NB4 (cell line): ENCODE measurements at regions not wholly inside any gene's neighbourhood (a gene's known extent, or its start where the extent isn't known, plus 50 kb on each side); places are given as distances from the start of the nearest gene placed in this dataset.

ENCODE experiments used
- CTCF ChIP-seq: IDR thresholded peaks from one replicate; pipeline ENCODE4 v1.5.1; 2012; ENCODE audit warnings: low read depth, low read length
- MYC ChIP-seq: IDR thresholded peaks from 2 replicates; pipeline ENCODE4 v1.6.1; 2011; ENCODE audit warnings: low read depth, low read length
- POLR2A ChIP-seq: IDR thresholded peaks from 2 replicates; pipeline ENCODE4 v1.6.1; 2011; ENCODE audit warnings: mild to moderate bottlenecking; ENCODE audit not compliant: insufficient read length; ENCODE audit errors: extremely low read depth
- TF ChIP-seq, protein P1 (sequence below): IDR thresholded peaks from 2 replicates; pipeline ENCODE4 v1.6.1; 2011; ENCODE audit warnings: low read depth, low read length

DNA sequence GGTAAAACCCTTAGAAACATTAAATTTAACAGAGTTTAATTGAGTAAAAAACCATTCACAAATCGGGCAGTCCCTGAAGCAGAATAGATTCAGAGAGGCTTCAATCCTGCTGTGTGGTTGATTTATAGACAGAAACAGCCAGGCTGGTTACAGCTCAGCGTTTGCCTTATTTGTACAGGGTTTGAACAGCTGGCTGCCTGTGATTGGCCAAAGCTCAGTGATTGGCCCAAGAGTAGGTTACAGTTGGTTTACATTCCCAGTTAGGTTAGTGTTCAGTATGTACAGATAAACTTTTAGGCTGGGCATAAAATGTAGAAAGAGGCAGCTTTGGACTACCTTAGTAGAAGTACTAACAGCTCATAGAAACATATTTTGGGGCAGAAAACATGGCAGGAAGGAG is 210.4 kb upstream of the ELAC2 start:
- no peak for TF ChIP-seq CTCF
- TF ChIP-seq POLR2A, result no peak
- TF ChIP-seq, protein P1, sequence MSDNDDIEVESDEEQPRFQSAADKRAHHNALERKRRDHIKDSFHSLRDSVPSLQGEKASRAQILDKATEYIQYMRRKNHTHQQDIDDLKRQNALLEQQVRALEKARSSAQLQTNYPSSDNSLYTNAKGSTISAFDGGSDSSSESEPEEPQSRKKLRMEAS, result no peak
- TF ChIP-seq MYC, result no peak
